Tibial nerve (tissue), 4 donors: ENCODE measurements at regions not wholly inside any gene's neighbourhood (a gene's known extent, or its start where the extent isn't known, plus 50 kb on each side); places are given as distances from the start of the nearest gene placed in this dataset.

Source experiments
- CTCF ChIP-seq, 5 experiments: fragments of 200-600 bp in 3 of 5; fragments of 450-650 bp in 2 of 5; sonication (generic) in 3 of 5; IDR thresholded peaks; one replicate each; pipeline ENCODE4 v1.5.1; 2016 to 2019; ENCODE audit warnings: antibody characterized with exemption in 5 of 5, mild to moderate bottlenecking in 3 of 5, moderate library complexity in 2 of 5
- EP300 ChIP-seq, 2 donors: sonication (generic); formaldehyde crosslinking; IDR thresholded peaks; one replicate each; pipeline ENCODE4 v1.6.1; 2017; ENCODE audit warnings: antibody characterized with exemption in 2 of 2, mild to moderate bottlenecking in 1 of 2
- POLR2A ChIP-seq, 2 donors: fragments of 450-650 bp; IDR thresholded peaks; one replicate each; pipeline ENCODE4 v1.6.1; 2017; ENCODE audit warnings: antibody characterized with exemption in 2 of 2, mild to moderate bottlenecking in 2 of 2, moderate library complexity in 2 of 2

GRCh38 chr7:127487381-127487780 lies 94.9 kb upstream of the ZNF800 start:
- TF ChIP-seq CTCF (IDR thresholded peaks at IDR 0.05) = no peak
- no peak for TF ChIP-seq POLR2A (IDR thresholded peaks at IDR 0.05)
- TF ChIP-seq EP300 (IDR thresholded peaks at IDR 0.05) = no peak
